HFF-Myc (cell line): ENCODE measurements at regions not wholly inside any gene's neighbourhood (a gene's known extent, or its start where the extent isn't known, plus 50 kb on each side); places are given as distances from the start of the nearest gene placed in this dataset.

Experiments used
- DNase-seq: peaks from one replicate; pipeline ENCODE4 v3.0.0-alpha.2; 2011; ENCODE audit warnings: low read depth; ENCODE audit errors: extremely low read depth
- H3K4me3 ChIP-seq: replicated peaks from 2 replicates; pipeline ENCODE4 v1.5.1; 2011; ENCODE audit warnings: low read depth, mild to moderate bottlenecking, control low read depth, low read length
- CTCF ChIP-seq: IDR thresholded peaks from 2 replicates; pipeline ENCODE4 v1.5.1; 2012; ENCODE audit warnings: mild to moderate bottlenecking, low read depth, low read length, control low read depth; ENCODE audit errors: missing control alignments

- no peak for TF ChIP-seq CTCF
- no peak for DNase-seq
- no peak overlapping the region for H3K4me3 ChIP-seq
Observed at GRCh38 chr10:113469796-113470195, 83.1 kb upstream of the HABP2 start.

- no peak for TF ChIP-seq CTCF
- DNase-seq = no peak
- no peak overlapping the region for H3K4me3 ChIP-seq
Observed at GRCh38 chr10:113470372-113471240, 82.2 kb upstream of the HABP2 start.

GRCh38 chr10:113471241-113471996 is 81.4 kb upstream of the HABP2 start:
- TF ChIP-seq CTCF = no peak
- no peak overlapping the region for H3K4me3 ChIP-seq
- DNase-seq = no peak

GRCh38 chr10:113473011-113473410 is 79.8 kb upstream of the HABP2 start:
- H3K4me3 ChIP-seq = no peak overlapping the region
- no peak for TF ChIP-seq CTCF
- DNase-seq = no peak

GRCh38 chr10:113473851-113474250 is 79.0 kb upstream of the HABP2 start:
- TF ChIP-seq CTCF = no peak
- no peak for DNase-seq
- no peak overlapping the region for H3K4me3 ChIP-seq

- H3K4me3 ChIP-seq = no peak overlapping the region
- no peak for TF ChIP-seq CTCF
- no peak for DNase-seq
Observed at GRCh38 chr10:113474752-113475151, 78.1 kb upstream of the HABP2 start.
